ENCODE measurements at regions not wholly inside any gene's neighbourhood (a gene's known extent, or its start where the extent isn't known, plus 50 kb on each side); places are given as distances from the start of the nearest gene placed in this dataset.

- H3K27ac ChIP-seq (ENCODE audit: insufficient read depth, low read depth, low read length) = no peak overlapping the region
- no peaks in the 10 kb centered on the region for H3K4me1 ChIP-seq (ENCODE audit: control insufficient read depth, extremely low read depth, insufficient read depth, low read length)
- H3K9ac ChIP-seq (replicated peaks; ENCODE audit: extremely low read depth, insufficient read depth, low read length) = no peak overlapping the region
- ChIA-PET CTCF (no interaction called here), POLR2A (no interaction called here)
- dilution Hi-C loops (cut with MboI; ENCODE audit: extremely low pct_ligation_motif_present, low sequenced_read_pairs) = no loop called here
- DNase-seq (ENCODE audit: low read depth, low spot score) (no peak), FAIRE-seq (no peak)
- H3K4me3 ChIP-seq (replicated peaks in 1 of 3; ENCODE audit: insufficient read depth in 1 of 3, low read depth in 1 of 3, low read length in 3 of 3) = no peak overlapping the region
- H3K4me2 ChIP-seq (ENCODE audit: insufficient read depth, low read length) = no peak overlapping the region
- no peak overlapping the region for H2AFZ ChIP-seq (ENCODE audit: low read depth, low read length)
- TF ChIP-seq JUN (IDR thresholded peaks at IDR 0.05; ENCODE audit: borderline replicate concordance, insufficient read depth, insufficient read length, low read depth) (no peak), GATA2 (IDR thresholded peaks at IDR 0.05; ENCODE audit: insufficient read depth, insufficient read length, low read depth, low read length) (no peak), POLR2A (IDR thresholded peaks at IDR 0.05; ENCODE audit: low read depth, low read length) (no peak), EZH2 (IDR thresholded peaks at IDR 0.05; ENCODE audit: borderline replicate concordance, low read depth, low read length, severe bottlenecking) (no peak), POLR2AphosphoS5 (IDR thresholded peaks at IDR 0.05; ENCODE audit: insufficient read depth, low read depth, low read length) (no peak), MAX (IDR thresholded peaks at IDR 0.05; ENCODE audit: insufficient read depth, insufficient read length) (no peak), CTCF (IDR thresholded peaks at IDR 0.05; ENCODE audit: extremely low read depth in 1 of 2, insufficient read depth in 1 of 2, low read depth in 1 of 2, low read length in 2 of 2) (no peak), MYC (IDR thresholded peaks at IDR 0.05; ENCODE audit: low read depth, low read length) (no peak), FOS (IDR thresholded peaks at IDR 0.05; ENCODE audit: borderline replicate concordance, insufficient read depth, low read length) (no peak)
- no peaks in the 10 kb centered on the region for H4K20me1 ChIP-seq (replicated peaks; ENCODE audit: control insufficient read depth, extremely low read depth, insufficient read depth, low read length)
- H3K9me3 ChIP-seq (replicated peaks; ENCODE audit: control insufficient read depth, insufficient read depth, low read length) = no peaks in the 10 kb centered on the region
- no peaks in the 10 kb centered on the region for H3K27me3 ChIP-seq (ENCODE audit: control insufficient read depth in 2 of 2, insufficient read depth in 2 of 2, low read length in 2 of 2)
- BruUV-seq (replicated peaks) = no TSS peak
- H3K36me3 ChIP-seq (ENCODE audit: control insufficient read depth in 2 of 2, extremely low read depth in 1 of 2, insufficient read depth in 2 of 2, low read length in 2 of 2) = no peaks in the 10 kb centered on the region
- no peaks in the 10 kb centered on the region for H3K79me2 ChIP-seq (ENCODE audit: control insufficient read depth, insufficient read depth, low read length)
- intact Hi-C loops (cut with micrococcal nuclease) = no loop called here
- no peaks in the 10 kb centered on the region for H3K9me1 ChIP-seq (replicated peaks; ENCODE audit: control insufficient read depth, extremely low read depth, insufficient read depth, low read length)
Measured at GRCh38 chr2:12064153-12064552, 317.7 kb downstream of the LPIN1 start.

Data from endothelial cell of umbilical vein (primary cell).